Fibroblast of skin of right quadriceps (primary cell): ENCODE measurements at regions not wholly inside any gene's neighbourhood (a gene's known extent, or its start where the extent isn't known, plus 50 kb on each side); places are given as distances from the start of the nearest gene placed in this dataset.

Source experiments
- DNase-seq: peaks from one replicate; pipeline ENCODE4 v3.0.0-alpha.2; 2013

DNA sequence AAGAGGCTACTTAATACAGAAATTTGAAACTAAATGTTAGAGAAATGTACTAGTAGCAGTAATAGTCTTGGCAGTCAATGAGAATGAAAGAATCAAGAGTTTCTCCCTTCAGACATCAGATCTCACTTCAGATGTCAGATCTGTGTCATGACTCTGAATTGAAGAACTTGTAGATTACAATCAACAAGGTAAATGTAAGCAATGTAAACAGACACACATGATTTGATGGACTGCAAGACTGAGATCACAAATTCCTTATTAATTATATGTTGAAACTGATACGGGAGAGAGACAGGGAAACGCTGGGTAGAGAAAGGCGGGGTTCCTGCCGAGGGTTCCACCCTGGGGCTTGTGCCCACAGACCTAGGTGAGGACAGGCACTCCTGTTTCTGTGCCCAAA, 65.5 kb upstream of the HHIP start:
- DNase-seq = no peak

DNA sequence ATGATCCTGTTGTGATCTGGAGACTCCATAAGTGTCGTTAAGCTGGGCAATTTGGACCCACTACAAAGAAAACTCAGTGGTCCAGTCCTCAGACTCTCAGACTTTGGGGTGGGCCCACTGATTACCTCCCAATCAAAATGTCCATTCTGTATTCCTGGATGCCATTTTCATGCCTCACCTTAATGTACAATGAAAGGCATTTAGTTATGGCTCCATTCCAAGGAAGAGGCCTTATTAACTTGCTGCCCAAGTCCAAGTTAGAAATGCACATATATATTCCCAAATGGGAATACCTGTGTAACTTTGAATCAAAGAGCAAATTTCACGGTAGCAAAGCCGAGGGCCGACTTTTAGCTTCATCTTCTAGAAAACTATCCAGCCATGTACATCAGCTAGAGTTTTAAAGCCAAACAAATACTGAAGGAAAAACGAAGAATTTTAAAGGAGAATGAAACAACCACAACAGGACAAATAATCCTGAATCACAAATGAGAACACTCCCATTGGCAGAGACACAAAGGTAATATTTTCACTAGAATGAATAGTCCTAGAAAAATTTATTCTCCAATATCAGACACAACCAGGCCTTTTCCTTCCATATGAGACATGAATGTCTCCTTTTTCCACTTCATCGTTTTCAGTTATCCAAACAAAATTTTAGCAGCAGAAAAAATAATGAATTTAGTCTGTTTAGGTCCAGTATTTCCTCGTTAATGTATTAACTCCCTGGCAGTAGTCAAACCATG, 63.7 kb upstream of the HHIP start:
- DNase-seq = peak; percentile 53

DNA sequence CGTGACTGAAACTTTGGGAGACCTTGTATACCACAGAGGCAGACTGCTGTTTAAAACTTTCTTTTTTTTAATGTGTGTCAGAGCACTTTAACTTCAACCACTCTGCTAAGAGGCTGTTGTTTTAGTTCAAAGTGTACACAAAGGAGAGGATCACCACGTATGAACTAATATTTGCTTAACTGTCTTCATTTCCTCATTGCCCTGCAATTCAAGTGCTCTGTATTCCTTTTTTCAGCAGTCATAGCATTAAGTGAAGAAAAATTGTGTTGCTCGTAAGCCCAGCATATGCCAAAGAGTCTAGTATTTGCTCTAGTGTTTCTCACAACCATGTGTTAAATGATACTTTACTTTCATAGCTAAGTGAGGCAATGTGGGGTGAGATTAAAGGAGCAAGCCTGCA, 63.0 kb upstream of the HHIP start:
- DNase-seq = no peak

DNA sequence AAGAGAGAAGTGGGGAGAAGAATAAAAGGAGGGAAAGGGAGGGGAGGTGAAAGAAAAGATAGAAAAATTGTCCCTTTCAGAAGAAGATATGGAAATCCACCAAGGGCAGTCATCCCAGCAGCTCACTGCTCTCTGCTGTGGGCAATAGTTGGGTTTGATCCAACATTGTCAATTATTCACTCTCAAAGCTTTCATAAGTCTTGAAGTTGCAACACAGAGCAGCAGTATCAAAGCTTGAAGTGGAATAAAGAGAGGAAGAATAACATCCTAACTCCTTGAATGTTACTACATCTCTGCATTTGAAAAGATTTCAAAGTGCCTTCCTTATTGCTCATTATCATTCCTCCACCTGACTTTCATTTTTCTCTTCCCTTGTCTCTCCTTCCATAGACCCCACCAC, 62.3 kb upstream of the HHIP start:
- peak; percentile 49 for DNase-seq

DNA sequence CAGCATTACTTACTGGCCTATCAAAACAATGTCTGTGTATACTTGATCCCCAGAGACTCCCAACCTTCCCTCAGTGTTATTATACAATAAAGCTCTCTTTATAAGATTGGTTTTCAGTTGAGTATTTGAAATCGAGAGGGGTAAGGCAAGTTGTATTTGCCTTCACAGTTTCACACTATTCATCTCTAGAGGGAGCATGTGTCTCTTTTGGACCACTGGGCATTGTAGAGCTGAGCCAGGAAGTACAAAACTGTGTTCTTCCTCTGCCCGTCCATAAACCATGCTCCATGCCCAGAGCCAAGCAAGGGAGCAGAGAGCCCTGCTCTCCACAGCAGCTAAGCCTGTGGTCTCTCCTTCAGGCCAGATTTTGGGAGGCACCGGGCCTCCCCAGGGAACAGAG, 61.5 kb upstream of the HHIP start:
- DNase-seq = no peak

DNA sequence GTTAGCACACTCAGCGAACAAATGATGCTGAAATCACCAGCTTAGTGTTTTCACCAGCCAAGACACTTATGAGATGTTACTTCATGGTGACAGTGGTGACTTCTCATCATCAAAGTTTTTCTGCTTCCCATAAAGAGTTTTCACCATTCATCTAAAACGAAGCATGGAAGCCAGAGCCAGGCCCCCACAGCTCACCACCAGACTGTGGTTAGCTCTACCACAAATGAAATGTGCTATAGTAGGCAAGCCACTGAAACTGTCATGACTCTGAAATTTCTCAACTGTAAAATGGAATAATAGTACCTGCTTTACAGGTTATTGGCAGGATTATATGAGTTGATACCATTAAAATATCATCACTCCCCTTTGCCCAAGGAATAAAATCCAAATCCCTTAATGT, 56.4 kb upstream of the HHIP start:
- no peak for DNase-seq

DNA sequence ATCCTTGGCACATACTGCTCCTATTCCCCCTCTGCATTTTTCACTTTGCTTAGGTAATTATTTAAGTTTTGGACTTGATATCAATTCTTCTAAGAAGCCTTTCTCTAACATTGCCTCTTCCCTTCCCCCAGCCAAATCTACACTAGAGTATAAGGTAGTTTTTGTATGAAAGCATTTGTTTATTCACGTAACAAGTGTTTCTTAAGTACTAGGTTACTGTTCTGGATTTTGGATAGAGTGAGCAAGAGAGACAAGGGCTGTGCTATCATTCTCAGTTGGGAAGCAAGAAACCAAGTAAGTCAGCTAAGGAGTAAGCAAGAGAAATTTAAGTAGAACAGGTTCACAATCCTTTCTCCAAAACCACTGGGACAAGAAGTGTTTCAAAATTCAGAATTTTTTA, 55.9 kb upstream of the HHIP start:
- DNase-seq = no peak

DNA sequence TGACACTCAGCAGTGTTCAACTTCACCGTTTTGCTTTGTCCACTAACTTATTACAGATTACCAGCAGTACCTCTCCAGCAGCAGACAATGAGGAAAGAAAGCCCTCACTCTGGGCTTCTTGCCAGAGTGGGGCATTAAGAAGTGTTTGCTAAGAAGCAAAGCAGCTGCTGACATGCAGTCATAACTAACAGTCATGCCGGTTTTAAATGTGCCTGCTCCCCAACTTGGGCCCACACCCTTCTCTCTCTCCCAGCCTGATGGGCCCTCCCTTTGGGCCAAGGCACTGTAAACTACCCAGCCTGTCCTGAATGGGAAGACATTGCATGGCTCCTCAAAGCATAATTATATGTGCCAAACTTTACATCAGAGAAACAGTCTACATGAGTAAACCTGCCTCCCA, 54.6 kb upstream of the HHIP start:
- DNase-seq = peak; percentile 86

DNA sequence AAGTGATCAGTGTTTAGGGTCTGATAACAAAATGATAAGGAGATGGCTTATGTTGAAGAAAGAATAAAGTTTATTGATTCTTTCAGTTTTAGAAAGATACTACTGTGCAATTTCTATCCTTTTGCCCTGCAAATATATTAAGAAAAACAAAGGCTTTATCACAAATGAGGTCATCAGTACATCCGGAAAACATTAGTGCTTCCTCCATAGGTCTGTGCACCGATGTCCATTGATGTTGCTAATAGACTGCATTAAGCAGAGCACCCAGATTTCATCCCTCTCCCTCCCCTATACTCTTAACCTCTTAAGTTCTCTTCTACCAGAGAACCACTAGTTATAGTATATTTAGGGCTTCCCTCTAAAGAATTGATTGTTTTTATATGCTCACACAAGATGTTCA, 53.7 kb upstream of the HHIP start:
- DNase-seq = no peak

DNA sequence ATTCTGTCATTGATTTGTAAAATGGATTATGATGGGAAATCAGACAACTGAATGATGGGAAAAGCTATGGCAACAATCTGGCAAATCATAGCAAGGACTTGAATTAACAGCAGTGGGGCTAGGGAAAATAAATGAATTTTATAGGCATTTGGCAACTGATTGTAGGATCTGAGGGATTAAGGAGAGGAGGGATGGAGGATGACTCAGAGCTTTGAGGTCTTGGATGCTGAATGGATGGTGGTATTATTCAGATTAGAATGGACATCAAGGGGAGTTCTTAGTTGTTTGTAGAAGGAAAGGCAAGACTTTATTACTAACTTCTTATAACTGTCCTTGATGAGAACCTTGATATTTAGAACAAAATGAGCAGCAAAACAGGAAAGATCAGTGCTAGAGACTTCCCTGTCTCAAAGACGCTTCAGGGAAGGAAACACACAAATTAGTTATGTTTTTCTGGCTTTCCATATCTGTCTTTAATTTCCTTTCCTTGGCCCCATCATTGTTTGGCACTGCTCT, 51.4 kb upstream of the HHIP start:
- DNase-seq = peak; percentile 42

DNA sequence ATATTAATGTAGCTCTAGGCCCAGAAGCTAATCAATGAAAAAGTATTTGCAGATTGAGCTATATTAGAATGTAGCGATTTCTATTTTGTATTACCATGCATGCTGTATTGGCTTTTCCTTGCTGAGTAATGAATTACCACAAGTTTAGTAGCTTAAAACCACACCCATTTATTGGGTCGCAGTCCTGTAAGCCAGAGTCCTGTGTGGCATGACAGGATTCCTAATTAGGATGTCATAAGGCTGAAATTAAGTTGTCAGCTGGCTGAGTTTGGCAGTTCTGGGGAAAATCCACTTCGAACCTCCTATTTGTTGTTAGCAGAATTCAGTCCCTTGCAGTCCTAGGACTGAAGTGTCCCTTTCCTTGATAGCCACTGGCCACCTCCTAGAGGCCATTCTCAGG, 50.3 kb upstream of the HHIP start:
- DNase-seq = no peak
